BJ (cell line): ENCODE measurements at regions not wholly inside any gene's neighbourhood (a gene's known extent, or its start where the extent isn't known, plus 50 kb on each side); places are given as distances from the start of the nearest gene placed in this dataset.
A peak's percentile ranks its signal among the peaks of the same experiment; 100 is the strongest.

ENCODE experiments used
- CTCF ChIA-PET: fragments of 350-600 bp; formaldehyde crosslinking; extraction: SDS; loops from one replicate; lab custom pipeline; 2021; ENCODE audit warnings: antibody characterized with exemption, inconsistent platforms; lab: Yijun Ruan, JAX
- POLR2A ChIA-PET: fragments of 300-600 bp; sonication (Branson Sonifier 250); formaldehyde crosslinking; extraction: SDS; loops from one replicate; lab custom pipeline; 2021; ENCODE audit warnings: antibody characterized with exemption; lab: Charles Lee
- DNase-seq: peaks from one replicate; pipeline ENCODE4 v3.0.0-alpha.2; 2011; ENCODE audit warnings: low read depth
- H3K27me3 ChIP-seq: 2 replicates; pipeline ENCODE4 v1.6.0; 2011; ENCODE audit warnings: low read length; ENCODE audit not compliant: control insufficient read depth, insufficient read depth
- H3K36me3 ChIP-seq: 2 replicates; pipeline ENCODE4 v1.5.1; 2011; ENCODE audit warnings: low read length; ENCODE audit not compliant: control insufficient read depth, insufficient read depth
- H3K4me3 ChIP-seq: 2 replicates; pipeline ENCODE4 v1.5.1; 2011; ENCODE audit warnings: low read depth, mild to moderate bottlenecking, control low read depth, low read length
- TF ChIP-seq, protein P1 (sequence below): IDR thresholded peaks from 2 replicates; pipeline ENCODE4 v1.5.1; 2011; ENCODE audit warnings: low read depth, mild to moderate bottlenecking, control low read depth, inconsistent platforms, low read length, moderate library complexity; ENCODE audit not compliant: insufficient read depth

GRCh38 chr4:14850455-14851097 lies 151.7 kb upstream of the CPEB2 start:
- Histone ChIP-seq H3K36me3 (no peaks in the 10 kb centered on the region), H3K4me3 (no peak overlapping the region), H3K27me3 (no peaks in the 10 kb centered on the region)
- no peak for DNase-seq
- TF ChIP-seq, protein P1, sequence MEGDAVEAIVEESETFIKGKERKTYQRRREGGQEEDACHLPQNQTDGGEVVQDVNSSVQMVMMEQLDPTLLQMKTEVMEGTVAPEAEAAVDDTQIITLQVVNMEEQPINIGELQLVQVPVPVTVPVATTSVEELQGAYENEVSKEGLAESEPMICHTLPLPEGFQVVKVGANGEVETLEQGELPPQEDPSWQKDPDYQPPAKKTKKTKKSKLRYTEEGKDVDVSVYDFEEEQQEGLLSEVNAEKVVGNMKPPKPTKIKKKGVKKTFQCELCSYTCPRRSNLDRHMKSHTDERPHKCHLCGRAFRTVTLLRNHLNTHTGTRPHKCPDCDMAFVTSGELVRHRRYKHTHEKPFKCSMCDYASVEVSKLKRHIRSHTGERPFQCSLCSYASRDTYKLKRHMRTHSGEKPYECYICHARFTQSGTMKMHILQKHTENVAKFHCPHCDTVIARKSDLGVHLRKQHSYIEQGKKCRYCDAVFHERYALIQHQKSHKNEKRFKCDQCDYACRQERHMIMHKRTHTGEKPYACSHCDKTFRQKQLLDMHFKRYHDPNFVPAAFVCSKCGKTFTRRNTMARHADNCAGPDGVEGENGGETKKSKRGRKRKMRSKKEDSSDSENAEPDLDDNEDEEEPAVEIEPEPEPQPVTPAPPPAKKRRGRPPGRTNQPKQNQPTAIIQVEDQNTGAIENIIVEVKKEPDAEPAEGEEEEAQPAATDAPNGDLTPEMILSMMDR = no peak
- CTCF ChIA-PET = no interaction called here
- POLR2A ChIA-PET = no interaction called here

- DNase-seq = peak; percentile 41
- no peak overlapping the region for H3K4me3 ChIP-seq
- no peaks in the 10 kb centered on the region for H3K27me3 ChIP-seq
- ChIA-PET POLR2A (no interaction called here), CTCF (interaction anchor here (0.7 kb wide), 1 partner anchor 78 kb away, joined by 3 read pairs; no protein-coding TSS in a partner anchor)
- TF ChIP-seq, protein P1 = no peak
- no peaks in the 10 kb centered on the region for H3K36me3 ChIP-seq
These were observed 148.9 kb upstream of the CPEB2 start for GRCh38 chr4:14853176-14853943.

- POLR2A ChIA-PET = no interaction called here
- CTCF ChIA-PET = interaction anchor here (1.0 kb wide), 1 partner anchor 9 kb away, joined by 3 read pairs; no protein-coding TSS in a partner anchor
- TF ChIP-seq, protein P1 = no peak
These were observed 146.6 kb upstream of the CPEB2 start for GRCh38 chr4:14855719-14856061.

GRCh38 chr4:14856062-14856933 lies 146.0 kb upstream of the CPEB2 start:
- ChIA-PET POLR2A (no interaction called here), CTCF (interaction anchor here (1.0 kb wide), 1 partner anchor 10 kb away, joined by 3 read pairs; no protein-coding TSS in a partner anchor)
- TF ChIP-seq, protein P1 = no peak
- Histone ChIP-seq H3K4me3 (no peak overlapping the region), H3K36me3 (no peaks in the 10 kb centered on the region), H3K27me3 (no peaks in the 10 kb centered on the region)
- DNase-seq = peak; percentile 92

More at GRCh38 chr4:14855719-14856061, 146.6 kb upstream of the CPEB2 start:
- H3K36me3 ChIP-seq = no peaks in the 10 kb centered on the region
- no peak for DNase-seq
- H3K4me3 ChIP-seq = no peak overlapping the region
- H3K27me3 ChIP-seq = no peaks in the 10 kb centered on the region

DNA sequence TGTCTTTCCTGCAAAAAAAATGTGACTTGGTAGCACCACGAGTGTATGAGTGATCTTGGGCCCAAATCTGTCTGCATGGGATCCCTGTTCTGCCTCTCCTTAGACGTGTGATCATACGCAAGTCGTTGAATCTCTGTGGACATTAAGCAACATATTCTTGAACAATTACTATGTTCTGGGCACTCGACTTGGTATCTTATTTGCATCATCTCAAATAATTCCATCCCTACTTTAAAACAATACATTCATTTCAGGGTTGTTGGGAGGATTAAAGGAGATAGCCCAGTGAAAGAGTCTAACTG lies 145.4 kb upstream of the CPEB2 start:
- no peaks in the 10 kb centered on the region; the same call in 1 of the 2 replicates for H3K27me3 ChIP-seq
- ChIA-PET POLR2A (no interaction called here), CTCF (no interaction called here)
- no peak overlapping the region for H3K4me3 ChIP-seq
- H3K36me3 ChIP-seq = no peaks in the 10 kb centered on the region
- DNase-seq = no peak
- TF ChIP-seq, protein P1 = no peak
